Liver (tissue), 3 donors: ENCODE measurements at regions not wholly inside any gene's neighbourhood (a gene's known extent, or its start where the extent isn't known, plus 50 kb on each side); places are given as distances from the start of the nearest gene placed in this dataset.
"Not testable (repeated sequence)": the region's sequence is repeated elsewhere in the genome, so short reads cannot be mapped to it uniquely, and the experiment has no call there.

Experiments used
- ATF3 ChIP-seq: IDR thresholded peaks from 2 replicates; pipeline ENCODE4 v1.6.1; 2016; ENCODE audit warnings: antibody characterized with exemption
- CTCF ChIP-seq: fragments of 150-350 bp; IDR thresholded peaks from 2 replicates; pipeline ENCODE4 v1.5.1; 2017; ENCODE audit warnings: improper control_type of control experiment, low read depth, low read length; ENCODE audit not compliant: missing input control
- EGR1 ChIP-seq, 2 donors: IDR thresholded peaks; 2 replicates each; pipeline ENCODE4 v1.6.1; 2016 to 2018; ENCODE audit warnings: antibody characterized with exemption in 2 of 2, low read depth in 2 of 2
- GABPA ChIP-seq, 2 donors: IDR thresholded peaks in 1 of 2; conservative IDR thresholded peaks in 1 of 2; 2 replicates each; pipeline ENCODE4 v1.6.1; 2016; ENCODE audit warnings: antibody characterized with exemption in 2 of 2, mild to moderate bottlenecking in 1 of 2, moderate library complexity in 1 of 2
- HNF4A ChIP-seq, 2 donors: conservative IDR thresholded peaks; 2 replicates each; pipeline ENCODE4 v1.6.1; 2016; ENCODE audit warnings: antibody characterized with exemption in 2 of 2, mild to moderate bottlenecking in 2 of 2
- MAX ChIP-seq: IDR thresholded peaks from 2 replicates; pipeline ENCODE4 v1.6.1; 2016; ENCODE audit warnings: antibody characterized with exemption
- RAD21 ChIP-seq, 2 donors: IDR thresholded peaks; 2 replicates each; pipeline ENCODE4 v1.6.1; 2016; ENCODE audit warnings: antibody characterized with exemption in 2 of 2, mild to moderate bottlenecking in 2 of 2
- REST ChIP-seq: IDR thresholded peaks from 2 replicates; pipeline ENCODE4 v1.6.1; 2016; ENCODE audit warnings: antibody characterized with exemption, mild to moderate bottlenecking
- RXRA ChIP-seq, 2 donors: IDR thresholded peaks; 2 replicates each; pipeline ENCODE4 v1.6.1; 2017 to 2018; ENCODE audit warnings: antibody characterized with exemption in 2 of 2, mild to moderate bottlenecking in 1 of 2
- TAF1 ChIP-seq: conservative IDR thresholded peaks from 2 replicates; pipeline ENCODE4 v1.6.1; 2016; ENCODE audit warnings: antibody characterized with exemption, mild to moderate bottlenecking
- YY1 ChIP-seq: IDR thresholded peaks from 2 replicates; pipeline ENCODE4 v1.6.1; 2016; ENCODE audit warnings: antibody characterized with exemption, mild to moderate bottlenecking
- ZBTB33 ChIP-seq: IDR thresholded peaks from 2 replicates; pipeline ENCODE4 v1.6.1; 2016; ENCODE audit warnings: antibody characterized with exemption
- donor health status: healthy.
- donor health status: healthy.

GRCh38 chr15:77890911-77891801, 186.4 kb downstream of the TBC1D2B start:
- TF ChIP-seq ZBTB33; CTCF; YY1; RAD21 (IDR thresholded peaks at IDR 0.05); REST; GABPA (IDR thresholded peaks at IDR 0.05 in 1 of 2, conservative IDR thresholded peaks at IDR 0.05 in 1 of 2); EGR1 (IDR thresholded peaks at IDR 0.05; ENCODE audit: low read depth in 2 of 2); HNF4A (conservative IDR thresholded peaks at IDR 0.05); MAX; ATF3; RXRA (IDR thresholded peaks at IDR 0.05); TAF1: not testable (repeated sequence)
